Posterior cingulate gyrus (tissue), 11 donors: ENCODE measurements at regions not wholly inside any gene's neighbourhood (a gene's known extent, or its start where the extent isn't known, plus 50 kb on each side); places are given as distances from the start of the nearest gene placed in this dataset.

Experiments
- DNase-seq, 10 donors: peaks; one replicate each; pipeline versions ENCODE4 v3.0.0 to v3.0.0-alpha.2; 2020 to 2021; ENCODE audit warnings: mixed read lengths in 3 of 10
- intact Hi-C: fragments of 100-400 bp; cut with DNase I; formaldehyde crosslinking; loops from one replicate; pipeline ENCODE4 v1.15.1; 2023

DNA sequence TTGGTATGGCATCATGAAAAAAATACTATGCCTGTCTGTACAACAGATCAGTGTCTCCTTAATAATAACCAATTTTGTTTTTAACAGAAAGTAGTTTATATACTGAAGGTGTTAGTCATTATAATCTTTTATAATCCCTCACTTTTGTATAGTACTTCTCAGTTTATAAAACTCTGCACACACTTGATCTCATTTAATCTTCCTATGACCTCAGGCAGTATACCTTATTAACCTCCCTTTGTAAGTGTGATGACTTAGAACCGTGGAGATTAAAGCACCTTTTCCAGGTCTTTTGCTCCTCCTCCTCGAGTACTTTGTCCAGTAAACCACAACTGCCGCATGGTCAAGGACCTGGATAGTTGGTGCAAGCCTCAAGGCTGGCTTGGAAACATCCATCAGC lies 945.5 kb downstream of the EPHA4 start:
- no peak for DNase-seq

DNA sequence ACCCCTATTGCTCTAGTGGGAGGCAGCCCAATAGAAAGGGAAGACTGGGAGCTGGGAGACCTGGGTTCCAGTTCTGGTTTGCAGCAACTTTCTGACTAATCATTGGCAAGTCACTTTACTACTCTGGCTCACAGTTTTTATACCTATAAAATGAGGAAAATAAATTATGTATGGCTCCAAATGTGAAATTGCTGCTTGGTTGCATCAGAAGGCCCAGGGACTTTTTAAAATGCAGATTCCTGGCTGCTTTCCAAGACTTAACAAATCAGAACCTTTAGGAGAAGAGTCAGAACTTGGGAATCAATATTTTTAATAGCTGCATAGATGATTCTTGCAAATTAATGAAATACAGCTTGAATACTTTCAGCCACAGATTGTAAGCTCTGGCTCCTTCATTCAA lies 943.9 kb downstream of the EPHA4 start:
- intact Hi-C loops = no loop called here
- DNase-seq = no peak

More for the DNA sequence above, 945.5 kb downstream of the EPHA4 start:
- intact Hi-C loops = no loop called here

DNA sequence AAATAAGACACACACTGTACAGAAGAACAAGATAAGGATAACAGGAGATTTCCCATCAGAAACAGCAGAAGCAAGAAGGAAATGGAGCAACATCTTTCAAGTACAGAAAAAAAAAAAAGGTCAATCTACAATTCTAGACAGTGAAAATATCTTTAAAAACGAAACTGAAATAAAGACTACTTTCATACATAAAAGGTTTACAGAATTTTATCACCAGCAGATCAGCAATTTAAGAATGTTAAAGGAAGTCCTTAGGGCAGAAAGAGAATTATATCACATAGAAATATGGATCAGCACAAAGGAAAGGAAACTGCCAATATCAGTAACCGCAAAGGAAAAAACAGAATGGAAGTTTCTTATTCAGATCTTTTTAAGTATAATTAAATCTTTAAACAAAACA lies 931.0 kb downstream of the EPHA4 start:
- intact Hi-C loops = no loop called here
- DNase-seq = no peak

DNA sequence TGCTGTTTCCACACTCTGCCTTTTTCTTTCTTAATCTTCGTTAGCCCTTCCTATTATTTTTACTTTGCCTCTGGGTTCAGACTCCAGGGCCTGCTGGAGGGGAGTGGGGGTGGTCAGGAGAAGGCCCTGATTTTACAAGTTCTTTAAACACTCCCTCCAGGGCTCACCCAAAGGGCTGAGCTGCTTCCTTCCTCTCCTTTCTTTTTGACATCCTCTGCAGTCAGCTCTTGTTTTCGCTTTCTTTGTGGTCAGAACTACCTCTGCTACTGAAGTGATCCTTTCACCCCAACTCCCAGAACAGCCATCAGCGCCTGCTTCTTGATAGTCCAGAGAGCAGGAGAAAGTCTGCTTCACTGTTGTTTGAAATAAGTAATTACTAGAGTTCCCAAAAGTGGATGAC lies 925.7 kb downstream of the EPHA4 start:
- DNase-seq = no peak
- intact Hi-C loops = no loop called here

DNA sequence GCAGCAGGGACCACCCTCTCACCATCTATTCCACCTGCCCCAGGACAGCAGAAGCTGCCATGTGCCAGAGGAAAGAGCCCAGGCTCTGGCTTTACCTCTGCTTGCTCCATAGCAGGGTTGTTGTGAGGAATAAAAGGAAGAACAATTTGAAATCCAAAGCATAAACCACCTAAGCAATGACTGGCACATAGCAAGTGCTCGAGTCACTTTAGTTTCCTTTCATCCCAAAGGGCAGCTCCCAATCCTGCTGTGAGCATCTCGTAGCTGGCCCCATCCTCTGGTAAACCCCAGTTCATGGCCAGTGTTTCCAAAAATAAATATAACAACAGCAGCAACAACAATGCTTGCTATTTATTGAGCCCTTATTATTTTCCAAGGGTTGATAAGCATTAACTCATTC lies 923.5 kb downstream of the EPHA4 start:
- intact Hi-C loops = no loop called here
- DNase-seq = no peak

DNA sequence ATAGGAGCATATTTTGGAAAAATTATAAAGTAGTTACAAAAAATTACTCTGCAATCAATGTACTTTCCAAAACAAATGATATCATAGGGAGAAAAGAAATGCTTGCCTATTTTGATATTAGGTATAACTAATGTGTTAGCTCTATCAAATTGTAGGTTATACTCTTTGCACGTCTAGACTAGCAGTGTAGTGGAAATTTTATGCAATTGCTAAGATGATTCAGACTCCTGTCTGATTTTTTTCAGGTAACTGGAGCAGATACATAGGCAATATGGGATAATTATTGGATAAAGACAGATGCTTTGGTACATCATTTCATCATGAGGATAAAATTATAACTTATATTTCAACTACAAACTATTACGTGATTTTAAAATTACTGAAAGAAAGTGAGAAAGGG lies 918.3 kb downstream of the EPHA4 start:
- DNase-seq = no peak
- intact Hi-C loops = no loop called here

DNA sequence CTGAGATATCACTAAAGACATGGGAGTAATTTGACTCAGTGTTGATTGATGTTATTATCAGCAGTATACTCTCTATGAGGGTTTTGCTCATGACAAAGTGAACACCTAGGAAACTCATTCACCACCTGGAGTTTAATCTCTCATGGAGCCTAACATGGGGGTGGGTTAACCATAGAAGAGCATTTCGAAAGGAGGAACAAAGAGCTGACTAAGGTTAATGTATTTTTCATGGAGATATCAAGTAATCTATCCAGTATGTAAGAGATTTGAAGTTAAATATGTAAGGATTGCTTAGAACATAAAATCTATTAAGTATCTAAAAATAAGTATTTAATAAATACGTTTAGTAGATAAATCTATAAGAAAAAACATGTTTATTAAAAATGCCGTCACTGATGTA lies 917.8 kb downstream of the EPHA4 start:
- intact Hi-C loops = no loop called here
- no peak for DNase-seq

DNA sequence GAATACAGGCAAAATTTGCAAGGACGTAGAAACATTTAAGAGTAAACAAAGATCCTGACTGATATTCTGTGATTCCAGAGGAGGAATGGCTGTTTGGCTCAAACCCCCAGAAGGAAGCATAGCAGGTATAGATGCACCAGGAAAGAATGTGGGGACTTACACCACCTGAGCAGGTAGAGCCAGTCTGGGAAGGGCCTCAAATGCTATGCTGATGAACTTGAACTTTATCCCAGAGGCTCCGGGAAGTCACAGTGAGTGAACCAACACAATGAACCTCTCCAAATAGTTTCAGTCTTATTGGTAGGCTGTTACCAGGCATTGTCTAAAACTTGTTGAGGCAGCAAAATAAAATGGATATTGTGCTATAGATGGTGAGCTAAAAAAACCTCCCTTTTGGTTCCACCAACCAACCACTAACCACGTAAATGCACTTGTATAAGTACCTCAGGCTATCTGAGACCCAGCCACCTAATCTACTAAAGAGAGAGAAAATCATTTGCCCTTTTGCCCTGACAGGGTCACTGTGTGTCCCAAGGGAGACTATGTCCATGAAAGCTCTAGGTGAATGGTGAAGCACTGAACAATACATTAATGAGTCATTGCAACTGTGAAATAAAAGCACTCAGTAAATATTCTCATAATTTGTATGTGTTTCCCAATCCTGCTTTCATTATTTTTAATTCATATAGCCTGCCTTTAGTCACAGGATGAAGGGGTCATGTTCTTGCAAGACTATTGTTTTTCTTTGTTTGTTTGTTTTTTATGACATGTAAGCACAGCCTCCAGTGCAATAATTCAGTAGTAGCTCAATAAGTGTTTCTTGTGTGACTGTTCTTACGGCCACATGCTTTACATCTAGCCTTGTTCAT lies 911.6 kb downstream of the EPHA4 start:
- DNase-seq = no peak
- intact Hi-C loops = no loop called here

DNA sequence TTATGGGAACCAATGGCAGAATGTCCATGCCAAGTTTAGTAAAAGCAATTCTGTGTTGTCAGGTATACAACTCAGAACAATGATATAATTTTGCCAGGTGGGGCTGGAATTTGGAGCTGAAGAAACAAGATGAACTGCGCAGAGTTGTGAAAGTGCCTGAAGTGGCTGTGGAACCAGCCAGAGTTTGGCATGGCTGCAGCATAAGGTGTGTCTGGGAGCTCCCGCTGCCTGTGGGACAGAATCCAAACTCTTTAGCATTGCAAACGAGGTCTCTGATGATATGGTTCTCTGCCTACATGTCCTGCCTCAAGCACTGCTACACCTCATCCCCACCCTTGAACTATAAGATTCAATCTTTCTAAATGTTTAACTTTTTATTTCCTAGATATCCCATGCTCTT lies 909.7 kb downstream of the EPHA4 start:
- no peak for DNase-seq
- intact Hi-C loops = no loop called here

DNA sequence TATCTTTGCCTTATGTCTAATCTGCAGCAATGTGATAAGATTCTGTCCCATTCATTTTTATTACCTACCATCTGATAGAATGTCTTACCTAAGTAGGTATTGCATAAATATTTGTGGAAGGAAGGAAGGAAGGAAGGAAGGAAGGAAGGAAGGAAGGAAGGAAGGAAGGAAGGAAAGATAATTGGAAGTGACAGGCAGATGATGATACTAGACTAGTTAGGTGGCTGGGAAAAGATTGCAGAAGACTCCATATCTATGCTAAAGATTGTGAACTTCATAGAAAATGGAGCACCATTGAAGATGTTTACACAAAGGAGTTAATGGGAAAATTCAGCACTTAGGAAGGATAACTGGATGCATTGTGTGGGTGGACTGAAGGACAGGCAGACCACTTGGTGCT lies 909.0 kb downstream of the EPHA4 start:
- DNase-seq = no peak
- intact Hi-C loops = no loop called here

DNA sequence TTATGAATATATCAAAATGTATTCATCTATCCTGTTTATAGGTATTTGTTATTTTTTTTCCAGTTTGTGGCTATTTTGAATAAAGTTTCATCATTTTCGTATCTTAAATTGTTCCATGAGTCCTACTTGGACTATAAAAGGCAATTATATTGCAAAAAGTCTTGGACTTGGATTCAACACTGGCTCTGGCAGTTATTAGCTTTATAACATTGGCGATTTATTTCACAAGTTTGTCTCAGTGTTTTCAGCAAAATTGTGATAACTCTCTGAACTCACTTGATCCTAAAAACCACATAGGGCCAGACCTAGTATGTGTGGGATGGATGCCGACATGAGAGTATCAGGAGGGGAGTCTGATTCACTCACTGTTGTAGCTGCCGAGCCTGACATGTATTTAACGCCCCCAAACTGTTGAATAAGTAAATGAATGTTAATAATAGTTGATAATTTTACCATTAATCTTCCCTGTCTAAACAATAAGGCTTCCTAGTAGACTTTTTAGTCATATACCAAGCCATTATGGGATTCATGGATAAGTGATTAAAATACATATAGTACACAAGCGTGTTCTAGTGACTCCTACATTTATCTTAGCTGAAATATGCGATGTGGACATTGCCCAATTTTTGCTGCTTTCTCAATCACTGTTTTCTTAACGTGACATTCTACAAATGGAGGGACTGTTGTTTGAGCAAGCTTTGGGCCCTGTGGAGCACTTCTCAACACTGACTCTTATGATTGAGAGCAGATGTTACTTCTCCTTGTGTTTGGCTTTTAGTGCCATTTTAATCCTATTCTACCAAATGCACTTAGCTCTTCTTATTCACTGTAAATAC lies 907.6 kb downstream of the EPHA4 start:
- DNase-seq = no peak
- intact Hi-C loops = no loop called here

DNA sequence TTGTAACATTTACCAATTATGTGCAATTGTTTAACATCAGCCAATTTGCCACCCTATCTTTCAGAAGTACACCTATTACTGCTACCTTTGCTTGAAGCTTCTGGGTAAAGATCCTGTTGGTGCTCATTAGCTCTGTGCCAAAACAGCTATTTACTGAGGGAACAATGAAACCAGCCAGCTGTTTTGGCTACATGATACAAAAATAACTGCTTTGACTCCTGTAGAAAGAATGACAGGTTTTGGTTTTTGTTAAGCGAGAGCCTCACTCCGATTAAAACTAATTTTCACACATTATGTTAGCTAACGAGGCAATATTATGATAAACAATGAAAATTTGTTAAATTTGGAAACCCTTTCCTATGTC lies 907.0 kb downstream of the EPHA4 start:
- DNase-seq = no peak
- intact Hi-C loops = no loop called here

DNA sequence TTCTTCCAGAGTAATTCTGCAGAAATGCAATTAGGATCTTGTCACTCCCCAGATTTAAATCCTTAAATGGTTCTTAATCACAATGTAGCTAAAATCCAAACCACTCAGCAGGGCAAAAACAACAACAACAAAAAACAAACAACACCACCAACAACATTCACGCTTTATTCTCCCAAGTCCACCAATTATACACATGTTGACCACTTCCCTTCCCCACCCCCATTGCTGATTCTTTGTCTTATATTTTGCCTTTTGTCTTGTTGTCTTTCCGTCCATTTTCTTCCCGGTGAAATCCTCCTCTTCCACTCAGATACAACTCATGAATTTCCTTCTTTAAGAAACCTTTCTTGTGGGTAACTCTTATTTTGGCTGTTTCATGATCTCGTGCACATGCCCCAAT lies 902.8 kb downstream of the EPHA4 start:
- intact Hi-C loops = no loop called here
- DNase-seq = no peak

DNA sequence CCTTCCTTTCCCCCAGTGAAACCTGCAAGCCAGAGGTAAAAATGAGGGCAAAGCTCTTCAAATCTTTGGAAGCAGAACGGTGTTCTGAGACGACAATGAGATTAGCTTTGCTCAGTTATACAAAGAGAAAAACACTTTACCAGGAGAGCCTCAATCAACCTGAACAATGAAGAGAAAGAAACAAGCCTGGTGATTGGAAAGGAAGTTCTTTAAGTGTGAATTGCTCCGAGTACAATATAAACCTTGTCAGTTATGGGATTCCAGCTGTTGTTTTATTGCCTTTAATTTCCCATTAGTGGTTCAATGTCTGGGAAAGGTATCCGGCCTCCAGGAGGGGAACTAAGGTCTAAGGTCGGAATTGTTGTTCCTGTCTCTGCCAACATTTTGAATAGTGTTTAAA lies 901.6 kb downstream of the EPHA4 start:
- intact Hi-C loops = no loop called here
- DNase-seq = no peak

DNA sequence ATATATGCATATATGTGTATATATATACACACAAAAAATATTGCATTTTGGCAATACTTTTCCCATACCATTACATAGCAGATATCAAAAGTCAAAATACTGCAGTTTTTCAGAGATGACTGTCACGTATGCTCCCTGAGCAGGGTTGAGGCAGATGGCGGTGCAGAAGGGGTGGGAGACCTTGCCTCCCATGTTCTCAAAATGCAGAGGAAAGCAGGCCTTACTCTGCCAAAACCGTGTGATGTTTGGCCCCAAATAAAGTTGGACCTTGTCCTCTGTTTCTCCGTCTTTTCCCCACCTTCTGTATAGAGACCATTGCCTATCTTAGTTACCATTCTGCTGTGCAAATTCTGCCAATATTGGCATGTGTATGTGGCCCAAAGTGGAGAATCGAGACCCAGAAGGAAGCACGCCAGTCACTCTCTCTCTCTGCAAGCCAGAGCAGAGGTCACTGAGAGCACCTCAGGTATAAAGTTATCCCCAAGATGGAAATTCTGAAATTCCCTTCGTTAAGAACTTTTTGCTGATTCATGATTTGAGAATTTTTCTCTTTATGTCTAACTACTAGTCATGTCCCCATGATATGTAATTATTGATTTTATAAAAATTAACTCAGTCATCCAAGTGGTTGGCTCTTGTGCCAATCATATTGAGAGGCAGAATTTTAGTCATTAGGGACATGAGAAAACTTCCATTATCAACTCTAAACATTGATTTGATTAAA lies 898.8 kb downstream of the EPHA4 start:
- intact Hi-C loops = no loop called here
- no peak for DNase-seq

DNA sequence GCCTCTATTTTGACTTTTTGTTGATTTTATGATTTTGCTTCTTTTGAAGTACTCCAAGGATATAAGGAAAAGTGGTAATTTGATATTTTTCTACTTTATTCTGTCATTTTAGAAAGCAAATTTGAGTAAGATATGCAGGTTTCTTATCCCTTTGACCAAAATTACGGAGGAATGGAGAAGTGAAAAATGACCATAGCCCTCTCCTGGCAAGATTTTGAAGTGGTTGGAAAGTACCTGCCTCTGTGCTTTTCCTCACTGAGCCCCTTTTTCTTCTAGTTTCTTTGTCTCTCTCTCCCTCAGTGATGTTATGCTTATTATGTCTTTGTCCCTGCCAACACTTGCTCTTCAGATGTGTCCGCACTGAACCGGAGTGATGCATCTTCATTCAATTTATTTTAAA lies 898.1 kb downstream of the EPHA4 start:
- DNase-seq = no peak
- intact Hi-C loops = no loop called here

DNA sequence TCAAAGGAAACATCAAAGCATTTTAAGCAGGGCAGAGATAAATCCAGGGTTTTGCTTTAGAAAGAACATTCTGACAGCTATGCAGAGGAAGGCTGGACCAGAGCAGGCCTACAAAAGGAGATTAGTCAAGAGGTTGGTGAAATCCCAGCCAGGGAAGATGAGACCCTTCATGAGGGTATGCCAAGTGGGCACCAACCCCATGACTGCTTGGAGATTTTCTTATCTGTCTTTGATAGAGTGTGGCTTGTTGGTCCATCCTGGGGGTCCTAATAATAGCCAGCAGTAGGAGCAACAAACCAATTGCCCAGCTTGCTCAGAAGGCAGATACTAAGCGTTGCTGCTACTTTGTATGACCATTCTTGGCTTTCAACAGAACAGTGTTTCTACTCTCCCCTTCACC lies 895.4 kb downstream of the EPHA4 start:
- no peak for DNase-seq
- intact Hi-C loops = no loop called here

DNA sequence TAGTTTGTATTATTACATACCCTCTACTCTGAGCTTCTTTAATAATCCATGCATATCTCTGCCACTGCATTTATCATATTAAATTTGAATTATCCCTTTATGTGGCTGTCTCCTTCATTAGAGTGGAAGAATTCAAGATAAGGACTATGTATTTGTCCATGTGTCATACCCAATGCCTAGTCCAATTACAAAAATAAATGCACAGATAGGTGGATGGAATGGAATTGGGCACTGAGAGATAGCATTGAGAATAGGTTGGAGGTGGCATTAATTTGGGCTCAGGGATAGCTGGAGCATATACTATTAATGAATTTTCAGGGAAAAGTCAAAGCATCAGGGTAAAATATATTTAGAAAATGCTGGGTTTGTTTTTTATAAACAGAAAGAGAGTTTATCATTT lies 893.2 kb downstream of the EPHA4 start:
- DNase-seq = no peak
- intact Hi-C loops = no loop called here

DNA sequence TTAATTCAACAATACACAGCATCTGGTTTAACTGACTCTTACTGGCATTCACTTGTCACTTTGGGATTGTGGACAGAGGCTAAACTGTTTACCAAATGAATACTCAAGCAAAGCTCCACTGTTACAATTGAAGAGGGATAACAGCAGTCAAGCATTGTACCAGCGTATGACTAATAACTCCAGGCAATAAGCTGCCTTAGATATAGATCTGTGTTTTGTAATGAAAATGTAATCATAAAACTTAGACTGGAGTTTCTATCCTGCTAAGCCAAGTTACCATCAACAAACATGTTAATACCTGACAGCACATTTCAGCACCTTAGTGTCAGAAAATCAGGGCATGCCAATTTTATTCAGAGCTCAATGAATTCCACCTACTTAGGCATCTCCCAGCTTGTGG lies 889.5 kb downstream of the EPHA4 start:
- DNase-seq = no peak
- intact Hi-C loops = no loop called here

DNA sequence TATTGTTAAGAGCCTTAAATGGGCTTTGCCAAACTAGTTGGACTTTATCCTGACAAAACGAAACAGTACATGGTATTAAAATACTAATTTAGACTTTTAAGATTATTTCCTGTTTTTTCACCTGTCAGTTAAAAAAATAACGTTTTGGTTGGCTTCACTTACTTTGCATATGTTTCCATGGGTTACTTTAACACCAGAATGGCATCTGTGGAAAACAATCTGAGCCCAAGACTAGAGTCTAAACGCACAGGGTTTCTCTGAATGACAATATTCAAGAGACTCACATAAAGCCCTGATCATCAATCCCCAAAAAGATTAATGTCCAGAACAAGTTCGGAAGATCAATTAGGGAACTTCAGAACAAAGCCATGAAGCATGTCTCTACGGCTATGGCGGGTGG lies 888.0 kb downstream of the EPHA4 start:
- intact Hi-C loops = no loop called here
- no peak for DNase-seq

DNA sequence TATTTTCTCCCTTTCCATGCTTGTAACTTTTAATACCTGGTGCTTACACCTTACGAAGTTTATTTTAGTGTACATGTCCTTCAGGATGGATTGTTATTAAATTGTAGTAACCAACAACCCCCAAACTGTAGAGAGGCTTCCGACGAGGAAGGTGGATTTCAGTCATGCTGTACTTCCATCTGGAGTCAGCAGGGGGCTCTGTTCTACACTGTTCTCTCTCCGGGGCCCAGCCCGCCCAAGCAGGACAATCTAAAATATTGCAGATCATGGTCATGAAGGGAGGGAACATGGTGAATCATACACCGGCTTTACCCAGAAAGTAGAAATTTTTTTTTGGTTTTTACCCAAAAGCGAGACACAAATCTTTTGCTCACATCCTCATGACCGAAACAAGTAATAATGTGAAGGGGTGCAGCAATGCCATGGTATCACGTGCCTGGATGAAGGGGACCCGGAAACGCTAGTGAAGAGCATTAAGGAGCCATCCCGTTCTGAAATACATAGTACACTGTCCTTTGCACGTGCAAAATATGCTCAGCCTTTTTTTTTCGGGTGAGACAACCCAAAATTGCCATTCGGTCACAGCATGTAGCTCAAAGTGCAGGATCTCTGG lies 884.8 kb downstream of the EPHA4 start:
- intact Hi-C loops = loop anchor here (1.0 to 5.0 kb wide), 2 partner anchors 886 to 1280 kb away; no protein-coding TSS in a partner anchor
- peak; percentile 45 to 92 (median 71) for DNase-seq
